ENCODE measurements at regions not wholly inside any gene's neighbourhood (a gene's known extent, or its start where the extent isn't known, plus 50 kb on each side); places are given as distances from the start of the nearest gene placed in this dataset.

- TF ChIP-seq, protein P1, sequence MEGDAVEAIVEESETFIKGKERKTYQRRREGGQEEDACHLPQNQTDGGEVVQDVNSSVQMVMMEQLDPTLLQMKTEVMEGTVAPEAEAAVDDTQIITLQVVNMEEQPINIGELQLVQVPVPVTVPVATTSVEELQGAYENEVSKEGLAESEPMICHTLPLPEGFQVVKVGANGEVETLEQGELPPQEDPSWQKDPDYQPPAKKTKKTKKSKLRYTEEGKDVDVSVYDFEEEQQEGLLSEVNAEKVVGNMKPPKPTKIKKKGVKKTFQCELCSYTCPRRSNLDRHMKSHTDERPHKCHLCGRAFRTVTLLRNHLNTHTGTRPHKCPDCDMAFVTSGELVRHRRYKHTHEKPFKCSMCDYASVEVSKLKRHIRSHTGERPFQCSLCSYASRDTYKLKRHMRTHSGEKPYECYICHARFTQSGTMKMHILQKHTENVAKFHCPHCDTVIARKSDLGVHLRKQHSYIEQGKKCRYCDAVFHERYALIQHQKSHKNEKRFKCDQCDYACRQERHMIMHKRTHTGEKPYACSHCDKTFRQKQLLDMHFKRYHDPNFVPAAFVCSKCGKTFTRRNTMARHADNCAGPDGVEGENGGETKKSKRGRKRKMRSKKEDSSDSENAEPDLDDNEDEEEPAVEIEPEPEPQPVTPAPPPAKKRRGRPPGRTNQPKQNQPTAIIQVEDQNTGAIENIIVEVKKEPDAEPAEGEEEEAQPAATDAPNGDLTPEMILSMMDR (IDR thresholded peaks at IDR 0.05; ENCODE audit: low read depth, low read length), result no peak
- in situ Hi-C loops (cut with HindIII; ENCODE audit: low sequenced_read_pairs), result no loop called here
- H3K4me3 ChIP-seq (ENCODE audit: low read depth, low read length), result no peak overlapping the region
- DNase-seq (ENCODE audit: low read depth, low spot score), result no peak
Observed at GRCh38 chr14:101246894-101247841, 314.1 kb upstream of the DIO3 start.

DNA sequence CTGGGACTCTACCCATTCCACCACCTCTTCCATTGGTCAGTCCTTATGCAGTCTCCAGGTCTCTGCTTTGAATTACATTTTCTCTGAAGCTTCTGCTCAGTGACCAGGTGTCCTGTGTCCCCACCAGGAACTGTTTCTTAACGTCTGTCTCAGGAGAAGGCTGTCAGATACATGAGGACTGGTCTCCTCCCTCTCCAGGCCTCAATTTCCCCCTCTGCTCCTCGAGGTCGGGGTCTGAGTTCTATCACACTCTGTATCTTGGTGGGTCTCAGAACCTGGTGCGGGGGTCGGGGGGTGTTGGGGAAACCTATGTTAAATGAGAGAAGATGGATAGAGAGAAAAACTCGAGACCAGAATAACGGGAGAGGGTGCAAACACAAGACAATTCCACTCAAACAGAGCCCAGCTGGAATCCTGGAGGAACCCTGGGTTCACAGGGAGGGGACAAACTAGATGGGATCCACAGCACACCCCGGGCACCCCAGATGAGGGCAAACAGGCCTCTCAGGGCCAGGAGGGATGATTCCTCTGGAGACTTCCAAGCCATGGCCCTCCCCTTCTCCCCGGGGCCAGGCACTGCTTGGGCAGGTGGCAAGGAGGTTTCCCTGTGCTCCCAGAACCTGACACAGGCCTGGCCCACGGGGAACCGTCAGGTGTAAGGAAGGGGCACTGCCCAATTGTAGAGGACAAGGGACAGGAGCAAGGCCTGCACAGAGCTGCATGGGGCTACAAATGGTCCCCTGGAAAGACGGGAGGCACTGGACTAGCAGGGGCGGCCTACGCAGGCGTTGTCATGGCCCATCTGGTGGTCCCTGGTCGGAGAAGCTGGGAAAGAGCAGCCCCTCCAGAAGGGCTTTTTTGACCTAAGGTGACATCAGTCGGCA, 313.2 kb upstream of the DIO3 start:
- no peak overlapping the region for H3K4me3 ChIP-seq (ENCODE audit: low read depth, low read length)
- in situ Hi-C loops (cut with HindIII; ENCODE audit: low sequenced_read_pairs), result no loop called here
- TF ChIP-seq, protein P1 (IDR thresholded peaks at IDR 0.05; ENCODE audit: low read depth, low read length), result no peak
- no peak for DNase-seq (ENCODE audit: low read depth, low spot score)

- in situ Hi-C loops (cut with HindIII; ENCODE audit: low sequenced_read_pairs), result no loop called here
- TF ChIP-seq, protein P1 (IDR thresholded peaks at IDR 0.05; ENCODE audit: low read depth, low read length), result no peak
- no peak for DNase-seq (ENCODE audit: low read depth, low spot score)
- H3K4me3 ChIP-seq (ENCODE audit: low read depth, low read length), result no peak overlapping the region
Observed at GRCh38 chr14:101248840-101249675, 312.2 kb upstream of the DIO3 start.

DNA sequence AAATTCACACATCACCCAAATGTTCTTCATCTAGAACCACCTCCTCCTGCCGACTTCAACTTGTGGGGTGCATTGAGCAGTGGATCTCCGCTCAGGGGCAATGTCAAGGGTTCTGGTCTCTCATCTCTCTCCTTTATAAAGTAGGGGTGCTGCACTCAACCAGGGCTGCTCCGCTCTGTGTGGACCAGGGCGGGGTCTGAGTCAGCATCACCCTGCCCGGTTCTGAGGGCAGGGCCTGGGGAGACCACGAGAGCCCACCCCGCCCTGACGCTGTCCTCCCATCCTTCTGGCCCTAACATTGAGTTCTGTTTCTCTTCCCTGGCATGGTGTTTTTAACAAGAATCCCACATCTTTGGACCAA, 311.6 kb upstream of the DIO3 start:
- no peak for DNase-seq (ENCODE audit: low read depth, low spot score)
- in situ Hi-C loops (cut with HindIII; ENCODE audit: low sequenced_read_pairs), result no loop called here
- TF ChIP-seq, protein P1 (IDR thresholded peaks at IDR 0.05; ENCODE audit: low read depth, low read length), result no peak
- no peak overlapping the region for H3K4me3 ChIP-seq (ENCODE audit: low read depth, low read length)

GRCh38 chr14:101250336-101250947, 310.9 kb upstream of the DIO3 start:
- TF ChIP-seq, protein P1 (IDR thresholded peaks at IDR 0.05; ENCODE audit: low read depth, low read length), result no peak
- no peak overlapping the region for H3K4me3 ChIP-seq (ENCODE audit: low read depth, low read length)
- in situ Hi-C loops (cut with HindIII; ENCODE audit: low sequenced_read_pairs), result no loop called here
- DNase-seq (ENCODE audit: low read depth, low spot score), result no peak

All from astrocyte of the spinal cord (primary cell).